ENCODE measurements at regions not wholly inside any gene's neighbourhood (a gene's known extent, or its start where the extent isn't known, plus 50 kb on each side); places are given as distances from the start of the nearest gene placed in this dataset.
A peak's percentile ranks its signal among the peaks of the same experiment; 100 is the strongest.
"Not testable (repeated sequence)": the region's sequence is repeated elsewhere in the genome, so short reads cannot be mapped to it uniquely, and the experiment has no call there.

GRCh38 chr1:101567582-101568189 lies 330.9 kb downstream of the S1PR1 start:
- DNase-seq: no peak

DNA sequence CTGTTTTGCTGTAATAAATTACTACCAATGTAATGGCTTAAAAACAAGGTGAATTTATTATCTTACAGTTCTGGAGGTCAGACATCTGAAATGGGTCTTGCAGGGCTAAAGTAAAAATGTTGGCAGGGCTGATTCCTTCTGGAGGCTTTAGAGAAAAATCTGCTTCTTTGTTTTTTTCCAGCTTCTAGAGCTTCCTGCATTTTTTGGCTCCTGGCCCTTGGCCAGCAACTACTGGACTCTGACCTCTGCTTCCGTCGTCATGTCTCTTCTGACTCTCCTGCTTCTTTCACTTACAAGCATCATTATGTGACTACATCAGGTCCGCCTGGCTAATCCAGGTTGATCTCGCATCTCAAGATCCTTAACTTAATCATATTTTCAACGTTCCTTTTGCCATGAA lies 350.9 kb downstream of the S1PR1 start:
- peak; percentile 42 for DNase-seq

DNA sequence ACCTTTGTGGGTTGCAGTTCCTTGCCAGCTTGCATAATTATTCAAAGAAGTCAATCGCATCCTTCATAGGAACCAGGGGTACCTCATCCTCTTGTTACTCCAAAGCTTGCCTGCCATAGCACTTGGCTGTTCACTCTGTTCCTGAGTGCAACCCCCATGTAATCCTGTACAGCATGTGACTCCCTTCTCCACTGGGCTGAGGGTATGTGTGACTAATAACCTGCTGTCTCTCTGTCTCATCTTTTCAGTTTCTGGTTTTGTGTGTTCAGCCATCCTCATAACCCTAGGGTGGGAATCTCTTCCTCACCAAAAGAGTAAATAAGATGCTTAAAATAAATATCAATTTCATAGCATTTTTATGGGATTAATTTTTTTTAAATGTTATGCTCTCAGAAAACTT lies 351.9 kb downstream of the S1PR1 start:
- DNase-seq: no peak

- DNase-seq: no peak
Observed at GRCh38 chr1:101592845-101593244, 356.0 kb downstream of the S1PR1 start.

- DNase-seq: no peak
Observed at GRCh38 chr1:101595881-101596374, 359.1 kb downstream of the S1PR1 start.

DNA sequence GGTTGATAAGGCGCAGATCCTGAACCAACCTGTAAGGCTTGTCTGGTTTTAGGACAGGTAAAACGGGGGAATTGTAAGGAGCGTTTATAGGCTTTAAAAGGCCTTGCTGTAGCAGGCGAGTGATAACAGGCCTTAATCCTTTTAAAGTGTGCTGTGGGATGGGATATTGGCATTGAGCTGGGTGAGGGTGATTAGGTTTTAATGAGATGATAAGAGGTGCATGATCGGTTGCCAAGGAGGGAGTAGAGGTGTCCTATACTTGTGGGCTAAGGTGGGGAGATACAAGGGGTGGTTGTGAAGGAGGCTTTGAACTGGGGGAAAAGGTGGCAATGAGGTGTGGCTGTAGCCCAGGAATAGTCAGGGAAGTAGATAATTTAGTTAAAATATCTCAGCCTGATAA lies 363.8 kb downstream of the S1PR1 start:
- not testable (repeated sequence) for DNase-seq

DNA sequence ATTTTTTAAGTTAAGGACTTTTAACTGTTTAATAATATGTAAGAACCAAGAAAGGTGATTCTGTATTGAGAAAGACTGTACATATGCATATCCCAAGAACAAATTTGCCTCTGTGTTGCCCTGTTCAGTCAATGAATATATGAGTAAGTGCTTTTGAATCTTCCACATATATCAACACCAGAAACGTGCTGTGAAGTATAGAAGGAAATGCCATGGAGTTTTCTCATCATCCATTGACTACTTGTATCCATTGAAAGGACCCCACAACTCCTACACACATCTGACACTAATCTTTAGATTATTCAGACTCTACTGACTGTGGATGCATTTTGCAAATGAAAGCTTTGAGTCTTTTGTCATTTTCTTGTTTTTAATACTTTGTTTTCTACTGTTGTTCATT lies 366.9 kb downstream of the S1PR1 start:
- DNase-seq: no peak

GRCh38 chr1:101605878-101606277 lies 369.1 kb downstream of the S1PR1 start:
- no peak for DNase-seq

DNA sequence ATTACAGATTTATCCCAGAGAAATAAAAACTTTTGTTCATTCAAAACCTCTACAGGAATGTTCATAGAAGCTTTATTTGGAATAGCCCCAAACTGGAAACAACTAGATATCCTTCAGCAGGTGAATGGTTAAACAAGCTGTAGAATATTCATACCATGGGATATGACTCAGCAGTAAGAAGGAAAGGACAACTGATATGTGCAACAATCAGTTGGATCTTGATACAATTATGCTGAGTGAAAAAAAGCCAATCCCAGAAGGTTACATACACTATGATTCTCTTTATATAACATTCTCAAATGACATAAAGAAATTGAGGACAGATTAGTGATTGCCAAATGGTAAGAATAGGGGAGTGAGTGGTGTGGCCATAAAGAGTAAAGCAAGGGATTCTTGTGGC lies 376.7 kb downstream of the S1PR1 start:
- no peak for DNase-seq

DNA sequence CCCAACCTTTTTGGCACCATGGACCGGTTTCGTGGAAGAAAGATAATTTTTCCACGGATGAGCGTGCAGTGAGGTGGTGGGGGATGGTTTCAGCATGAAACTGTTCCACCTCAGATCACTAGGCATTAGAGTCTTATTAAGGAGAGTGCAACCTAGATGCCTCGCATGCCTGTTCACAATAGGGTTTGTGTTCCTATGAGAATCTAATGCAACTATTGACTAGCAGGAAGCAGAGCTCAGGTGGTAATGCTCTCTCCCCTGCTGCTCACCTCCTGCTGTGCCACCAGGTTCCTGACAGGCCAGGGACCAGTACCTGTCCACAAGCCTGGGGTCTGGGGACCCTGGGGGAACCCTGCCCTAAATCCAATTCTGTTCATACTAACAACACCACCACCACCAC lies 377.8 kb downstream of the OLFM3 start:
- no peak for DNase-seq

DNA sequence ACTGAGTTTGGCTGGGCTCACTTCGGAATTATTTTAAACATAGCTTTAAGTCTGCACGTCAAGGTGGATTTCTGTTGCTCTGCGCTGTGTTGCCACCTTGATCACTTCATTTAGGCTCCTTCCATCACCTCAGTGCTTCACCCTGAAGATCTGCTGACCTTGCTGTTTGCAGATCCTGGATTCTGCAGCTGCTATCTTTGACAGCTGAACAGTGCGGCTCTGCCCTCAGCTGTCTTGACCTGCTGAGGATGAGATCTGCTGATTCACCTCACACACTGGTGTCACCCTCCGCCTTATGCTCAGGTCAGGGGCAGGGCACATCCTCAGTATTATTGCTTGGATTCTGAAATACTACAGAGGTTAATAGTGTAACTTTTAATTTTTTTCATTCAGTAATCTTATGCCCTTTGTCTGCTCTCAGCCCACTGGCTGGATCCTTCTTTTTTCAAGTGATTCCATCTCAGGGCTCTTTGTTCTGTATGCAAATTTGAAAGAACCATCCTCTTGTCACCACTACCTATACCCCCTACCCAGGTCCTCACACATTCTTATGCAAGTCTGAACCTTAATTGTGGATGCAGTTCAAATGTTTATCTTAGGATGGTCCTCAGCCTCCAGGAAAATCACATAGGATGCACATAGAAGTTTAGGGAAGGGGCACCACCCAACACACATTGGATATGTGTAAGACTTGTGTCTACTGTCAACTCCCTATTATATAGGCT lies 364.0 kb downstream of the OLFM3 start:
- DNase-seq: no peak

DNA sequence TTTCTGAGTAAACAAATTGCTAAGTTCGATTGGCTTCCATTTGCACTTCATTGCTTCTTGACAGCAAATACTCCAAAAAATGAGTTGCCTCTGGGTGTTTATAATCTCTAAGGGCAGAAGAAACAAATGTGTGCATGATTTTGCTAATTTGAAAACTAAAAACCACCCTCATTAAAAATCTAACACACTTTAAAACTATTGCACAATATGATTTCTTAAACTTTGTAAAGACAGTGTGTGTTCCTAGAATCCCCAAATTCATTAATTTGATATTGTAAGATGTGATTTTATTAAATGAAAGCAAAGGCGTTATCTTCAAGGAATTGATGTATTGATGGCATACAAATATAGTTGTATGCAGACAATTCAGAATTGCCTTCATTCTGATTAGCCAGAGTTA lies 350.9 kb downstream of the OLFM3 start:
- no peak for DNase-seq

GRCh38 chr1:101652484-101652883 lies 344.2 kb downstream of the OLFM3 start:
- no peak for DNase-seq

DNA sequence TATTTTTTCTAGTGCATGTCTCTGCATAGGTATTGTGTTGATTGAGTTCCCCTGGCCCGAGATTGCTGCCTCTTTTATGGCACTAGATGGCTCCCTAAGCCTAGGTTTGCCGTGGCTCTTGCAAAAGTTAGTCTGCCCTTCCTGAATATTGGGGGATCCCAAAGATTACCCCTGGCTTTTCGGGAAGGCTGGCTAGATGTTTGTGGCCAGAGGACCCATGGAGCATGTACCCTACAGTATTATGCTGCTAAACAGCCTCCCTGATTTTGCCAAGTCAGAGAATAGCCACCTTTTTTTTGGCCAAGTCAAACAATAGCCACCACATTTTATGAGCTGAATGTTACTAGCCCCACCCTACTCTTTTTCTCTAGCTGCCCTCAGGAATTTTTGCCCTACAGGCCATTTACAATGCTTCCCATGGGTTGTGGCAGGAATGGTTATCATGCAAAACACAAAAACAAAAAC lies 343.2 kb downstream of the OLFM3 start:
- DNase-seq: no peak

DNA sequence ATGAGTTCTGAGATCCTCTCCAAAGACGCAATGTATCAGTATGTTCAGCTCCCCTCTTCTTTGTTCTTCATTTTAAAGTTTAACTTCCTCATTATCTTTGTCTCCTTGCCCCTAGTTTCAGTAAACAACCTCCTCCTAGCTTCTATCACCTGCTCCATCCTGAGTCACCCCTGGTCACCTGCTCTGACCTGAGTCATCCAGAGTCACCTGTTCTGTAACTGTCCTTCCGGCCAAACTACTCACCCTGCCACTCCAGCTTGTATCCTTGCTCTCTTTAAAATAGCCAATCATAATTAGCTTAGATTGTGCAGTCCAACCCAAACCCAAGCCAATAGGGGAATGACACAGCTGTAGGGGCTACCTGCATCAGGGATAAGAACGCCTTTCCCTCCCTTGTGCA lies 332.0 kb downstream of the OLFM3 start:
- no peak for DNase-seq

- no peak for DNase-seq
Observed at GRCh38 chr1:101667761-101668160, 329.0 kb downstream of the OLFM3 start.

DNA sequence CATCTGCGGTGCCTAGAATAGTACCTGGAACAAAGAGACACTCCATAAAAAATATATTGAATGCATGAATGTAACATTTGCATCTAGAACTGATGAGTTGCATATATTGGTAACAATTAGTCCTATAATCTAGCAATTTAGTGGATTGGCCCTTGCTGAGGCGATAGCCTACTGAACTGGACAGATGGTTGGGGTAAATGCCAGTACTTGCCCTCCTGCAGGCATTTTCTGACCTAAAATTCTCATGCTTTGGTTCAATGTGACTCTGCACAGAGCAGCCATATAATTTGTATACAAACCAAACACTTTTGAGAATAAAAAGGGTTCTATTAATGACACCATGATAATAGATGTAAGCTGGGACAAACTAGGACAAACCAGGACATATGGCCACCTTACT lies 313.6 kb downstream of the OLFM3 start:
- no peak for DNase-seq

DNA sequence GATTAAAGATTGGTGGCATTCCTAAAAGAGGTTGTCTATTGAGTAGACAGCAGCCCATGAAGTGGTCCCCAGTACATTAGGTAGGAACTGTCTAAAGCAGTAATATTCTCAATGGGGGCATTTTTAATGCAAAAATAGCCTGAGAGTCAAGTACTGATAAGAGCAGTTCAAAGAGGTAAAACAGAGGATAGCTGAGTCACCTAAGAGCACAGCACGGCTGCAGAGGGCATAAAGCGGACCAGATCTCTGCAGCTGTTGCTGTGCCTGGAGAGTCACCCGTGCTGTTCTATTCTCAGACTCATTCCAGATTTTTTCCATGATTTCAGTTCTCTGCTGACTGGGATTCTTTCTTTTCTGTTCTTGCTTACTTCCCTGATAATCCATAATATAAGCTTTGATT lies 313.2 kb downstream of the OLFM3 start:
- DNase-seq: no peak

DNA sequence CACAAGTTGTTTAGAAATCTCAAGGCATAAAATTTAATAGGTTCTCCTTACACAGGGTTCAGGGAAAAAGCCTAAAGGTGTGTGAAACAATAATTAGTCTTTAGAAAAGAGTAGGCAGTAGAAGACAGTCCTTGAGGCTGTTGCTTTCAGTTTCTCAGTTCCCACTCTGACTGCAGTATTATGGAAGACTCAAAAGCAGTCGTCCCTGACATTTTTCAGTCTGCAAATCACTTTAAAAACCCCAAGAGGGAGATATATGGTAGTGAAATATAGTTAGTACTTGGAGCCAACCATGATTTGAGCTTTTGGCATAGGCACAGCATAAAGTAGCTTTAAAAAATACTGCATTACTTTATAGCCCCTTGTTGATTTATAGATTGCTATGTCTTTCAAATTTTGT lies 299.7 kb downstream of the OLFM3 start:
- no peak for DNase-seq

DNA sequence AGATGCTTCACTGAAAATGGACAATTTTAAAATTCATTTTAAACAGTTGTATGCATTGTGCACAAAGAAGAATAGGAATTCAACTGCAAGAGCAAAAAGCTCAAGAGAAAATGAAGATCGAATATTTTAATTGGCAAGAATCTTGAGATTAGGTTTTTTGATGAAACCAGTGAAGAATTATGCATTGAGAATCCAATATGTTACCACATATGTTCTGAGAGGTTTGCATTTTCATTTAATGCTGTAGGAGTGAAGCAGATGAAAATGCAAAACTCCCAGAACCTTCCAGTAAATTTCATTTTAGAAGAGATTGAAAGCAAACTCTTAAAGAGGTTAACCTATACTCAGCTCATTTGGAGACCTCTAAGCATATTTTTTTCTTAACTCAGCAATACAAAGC lies 298.0 kb downstream of the OLFM3 start:
- no peak for DNase-seq

- no peak for DNase-seq
Observed at GRCh38 chr1:101704895-101705294, 291.8 kb downstream of the OLFM3 start.

DNA sequence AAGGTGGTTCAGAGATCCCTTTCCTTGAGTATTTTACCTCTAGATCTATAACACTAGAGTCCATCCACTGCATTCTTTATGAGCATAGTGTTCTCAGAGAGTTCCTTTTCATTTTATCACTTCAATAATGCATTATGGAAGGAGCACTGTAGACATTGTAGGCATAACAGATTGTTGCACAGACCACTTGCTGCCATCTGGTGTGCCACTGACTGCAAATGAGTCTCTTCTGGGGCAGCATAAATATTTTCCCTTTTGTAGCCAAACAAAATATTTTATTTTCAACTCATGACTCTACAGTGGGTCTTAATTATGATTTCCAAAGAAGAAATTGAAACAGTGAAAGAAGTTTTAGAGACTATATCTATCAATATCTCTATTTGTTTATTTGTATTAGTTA lies 290.4 kb downstream of the OLFM3 start:
- DNase-seq: no peak

GRCh38 chr1:101709721-101710120 lies 287.0 kb downstream of the OLFM3 start:
- DNase-seq: no peak

GRCh38 chr1:101713760-101714159 lies 283.0 kb downstream of the OLFM3 start:
- no peak for DNase-seq

Measured in right kidney (tissue), 1 donor.